GM18505 (cell line): ENCODE measurements at regions not wholly inside any gene's neighbourhood (a gene's known extent, or its start where the extent isn't known, plus 50 kb on each side); places are given as distances from the start of the nearest gene placed in this dataset.

Source experiments
- ATAC-seq: cut with Tn5 transposase; IDR thresholded peaks from one replicate; pipeline ENCODE4 v1.9.1; 2021; ENCODE audit not compliant: unreplicated experiment
- POLR2A ChIP-seq: IDR thresholded peaks from 4 replicates; pipeline ENCODE4 v1.6.1; 2011; ENCODE audit warnings: borderline replicate concordance; ENCODE audit not compliant: insufficient read depth, insufficient read length; ENCODE audit errors: extremely low read depth

DNA sequence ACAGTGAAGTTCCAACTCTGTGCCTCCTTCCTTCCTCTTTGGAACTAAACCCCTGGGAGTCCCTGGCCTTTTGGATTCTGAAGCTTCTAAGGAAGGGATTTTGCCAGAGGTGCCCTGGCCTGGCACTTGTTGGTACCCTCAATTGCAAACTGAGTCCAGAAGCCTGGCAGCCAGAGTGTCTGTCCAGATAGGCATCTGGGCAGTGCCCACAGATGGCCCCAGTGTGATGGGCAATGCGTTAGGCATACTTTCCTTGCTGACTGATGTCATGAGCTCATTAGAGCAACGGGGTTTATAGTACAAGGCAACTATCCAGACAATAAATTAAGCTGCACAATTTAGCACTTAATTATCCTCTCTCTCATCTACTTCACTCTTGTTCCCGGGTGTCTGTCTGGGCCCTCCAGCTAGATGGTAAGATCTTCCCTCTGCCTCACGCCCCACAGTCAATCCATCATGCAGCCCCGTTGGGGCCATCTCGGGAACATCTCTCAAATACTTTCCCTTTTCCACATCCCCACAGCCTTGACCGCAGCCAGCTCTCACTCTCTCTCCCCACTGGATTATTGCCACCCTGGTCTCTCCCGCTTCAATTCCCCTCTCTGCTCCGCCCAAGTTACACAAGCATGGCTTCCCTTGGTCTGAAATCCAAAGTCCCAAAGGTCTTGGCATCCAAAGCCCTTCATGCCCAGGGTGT, 157.5 kb upstream of the SMIM23 start:
- no peak for TF ChIP-seq POLR2A
- ATAC-seq = no peak

DNA sequence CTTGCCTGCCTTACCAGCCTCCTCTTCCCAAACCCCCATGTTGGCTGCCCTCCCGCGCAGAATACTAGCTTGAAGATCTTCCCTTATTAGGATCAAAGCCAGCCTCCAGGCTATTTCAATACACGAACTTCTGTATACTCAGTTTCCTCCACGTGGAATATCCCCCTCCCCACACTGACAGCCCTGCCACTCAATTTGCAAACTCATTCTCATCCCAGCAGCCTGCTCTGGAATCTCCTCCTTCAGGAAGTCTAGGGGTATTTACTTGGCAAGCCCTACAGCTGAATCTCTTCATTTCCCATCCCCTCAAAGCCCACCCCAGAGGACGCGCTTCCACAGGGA, 157.0 kb upstream of the SMIM23 start:
- no peak for TF ChIP-seq POLR2A
- ATAC-seq = no peak

DNA sequence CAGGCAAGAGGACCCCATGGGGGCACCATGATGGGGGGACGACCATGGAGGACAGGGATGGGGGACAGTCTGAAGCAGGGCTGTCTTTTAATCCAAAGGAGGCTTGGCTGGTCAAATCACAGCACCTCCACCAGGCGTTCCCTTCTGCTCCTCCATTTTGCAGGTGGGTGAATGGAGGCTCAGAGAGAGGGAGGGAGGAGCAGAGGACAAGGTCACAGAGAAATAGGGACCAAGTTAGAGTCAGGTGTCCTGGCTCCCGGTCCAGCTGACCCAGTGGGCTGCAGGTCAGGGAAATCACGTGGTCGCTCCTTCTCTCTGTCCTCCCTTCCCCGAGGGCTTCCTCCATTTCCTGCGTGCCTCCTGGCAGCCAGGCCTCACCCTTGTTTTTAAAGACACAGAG, 156.4 kb upstream of the SMIM23 start:
- no peak for ATAC-seq
- TF ChIP-seq POLR2A = no peak

DNA sequence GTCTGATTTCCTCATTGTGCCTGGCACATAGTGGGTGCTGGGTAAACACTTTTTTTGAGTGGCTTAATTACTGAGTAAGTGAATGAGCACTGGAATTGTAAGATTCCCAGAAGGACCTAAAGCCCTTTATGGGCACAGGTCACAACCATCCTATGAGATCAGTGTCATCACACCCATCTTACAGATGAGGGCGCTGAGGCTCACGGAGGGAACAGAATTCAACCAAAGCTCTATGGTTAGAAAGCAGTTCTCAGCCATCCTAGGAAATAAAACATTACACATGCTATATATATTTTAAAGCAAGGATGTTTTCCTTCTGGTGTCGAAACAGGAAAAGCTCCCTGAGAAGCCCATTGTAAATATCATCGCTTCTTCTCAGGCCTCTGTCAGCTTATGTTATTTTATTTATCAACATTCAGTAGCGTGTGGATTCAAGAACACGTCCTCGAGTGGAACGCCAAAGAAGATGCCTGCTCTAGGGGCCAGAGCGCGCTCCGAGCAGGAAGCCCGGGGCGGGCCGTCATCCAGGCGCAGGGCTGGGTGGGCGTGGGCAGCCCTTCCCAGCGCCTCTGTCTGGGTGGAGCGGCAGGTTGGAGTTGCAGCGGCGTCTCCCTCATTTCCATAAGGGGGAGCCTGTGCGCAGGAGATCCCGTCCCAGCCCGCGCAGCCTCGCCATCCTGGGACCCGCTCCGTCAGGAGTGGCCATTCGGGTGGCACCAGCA, 155.8 kb upstream of the SMIM23 start:
- no peak for TF ChIP-seq POLR2A
- ATAC-seq = no peak

DNA sequence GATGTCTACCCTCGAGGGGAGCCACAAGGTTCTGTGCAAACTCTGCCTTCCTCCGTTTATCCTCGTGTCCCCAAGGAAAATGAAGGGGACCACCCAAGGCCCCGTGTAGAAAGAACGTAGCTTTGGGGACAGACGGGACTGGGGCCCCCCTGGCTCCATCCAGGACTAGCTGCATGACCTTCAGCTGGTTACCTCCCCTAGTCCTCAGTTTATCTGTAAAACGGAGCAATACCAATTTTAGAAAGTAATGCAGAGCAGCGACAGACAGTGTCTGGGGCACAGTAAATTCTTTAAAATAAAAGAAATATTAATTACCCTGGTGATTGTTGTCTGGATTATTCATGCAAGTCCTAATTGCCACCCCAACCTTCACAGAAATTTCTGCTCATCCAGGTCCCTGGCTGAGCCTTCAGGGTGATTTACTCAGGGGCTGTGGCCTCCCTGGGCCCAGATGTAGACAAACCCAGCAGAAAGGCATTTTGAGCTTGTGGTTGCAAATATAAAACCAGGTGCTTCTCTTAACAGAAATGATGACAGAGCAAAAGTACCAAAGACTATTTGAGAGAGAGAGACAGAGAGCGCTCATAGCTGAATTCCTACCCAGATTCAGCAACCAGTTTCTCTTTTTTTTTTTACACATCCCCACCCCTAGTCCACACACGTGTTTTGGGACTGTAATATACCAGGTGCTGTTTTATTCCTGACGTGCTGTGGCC, 155.1 kb upstream of the SMIM23 start:
- TF ChIP-seq POLR2A = no peak
- ATAC-seq = no peak

DNA sequence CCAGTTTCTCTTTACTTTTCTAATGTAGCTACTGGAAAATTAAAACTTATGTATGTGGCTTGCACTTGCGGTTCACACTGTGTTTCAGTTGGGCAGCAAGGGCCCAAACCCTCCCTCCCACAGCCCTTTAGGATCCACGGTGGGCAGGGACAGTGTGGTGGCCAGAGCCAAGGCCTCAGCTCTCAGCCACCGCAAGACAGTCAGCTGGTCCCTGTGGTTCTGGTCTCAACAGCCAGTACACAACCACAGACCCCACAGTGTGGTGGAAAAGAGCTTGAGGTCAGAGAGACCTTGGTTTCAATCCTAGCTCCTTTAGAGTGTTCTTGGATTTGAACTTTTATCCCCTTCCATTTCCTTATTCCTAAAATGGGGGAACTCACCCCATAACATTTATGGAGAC, 153.0 kb upstream of the SMIM23 start:
- ATAC-seq = no peak
- TF ChIP-seq POLR2A = no peak

DNA sequence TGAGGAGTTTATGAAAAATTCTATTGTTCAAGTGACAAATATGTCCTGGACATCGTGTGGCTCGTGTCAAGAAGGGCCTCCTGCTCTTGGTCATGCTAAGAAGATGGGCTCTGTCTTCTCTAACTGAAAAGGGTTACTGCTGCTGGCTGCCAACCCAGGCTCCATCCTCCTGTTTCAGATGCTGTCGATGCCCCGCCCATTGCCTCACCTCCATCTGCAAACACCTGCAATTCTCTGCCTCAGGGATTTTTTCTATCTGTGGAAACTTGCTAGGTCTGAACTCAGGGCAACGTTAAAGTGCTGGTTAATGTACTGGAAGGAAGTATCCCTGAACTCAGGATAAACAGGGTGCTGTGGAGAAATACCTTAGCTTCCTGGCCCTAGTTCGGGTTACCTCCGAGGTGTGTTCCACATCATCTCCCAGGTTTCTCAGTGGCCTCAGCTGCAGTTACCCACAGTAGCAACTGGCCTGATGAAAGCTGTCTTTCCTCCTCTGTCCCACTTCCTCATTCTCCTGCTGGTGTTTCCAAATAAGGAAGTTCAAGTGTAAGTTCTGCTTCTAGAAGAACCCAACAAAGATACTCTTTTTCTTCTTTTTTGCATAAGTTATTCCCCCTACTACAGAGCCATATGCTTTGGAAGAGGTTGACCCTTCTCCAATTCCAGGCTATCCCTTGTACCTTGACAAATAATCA, 151.7 kb upstream of the SMIM23 start:
- no peak for TF ChIP-seq POLR2A
- no peak for ATAC-seq

DNA sequence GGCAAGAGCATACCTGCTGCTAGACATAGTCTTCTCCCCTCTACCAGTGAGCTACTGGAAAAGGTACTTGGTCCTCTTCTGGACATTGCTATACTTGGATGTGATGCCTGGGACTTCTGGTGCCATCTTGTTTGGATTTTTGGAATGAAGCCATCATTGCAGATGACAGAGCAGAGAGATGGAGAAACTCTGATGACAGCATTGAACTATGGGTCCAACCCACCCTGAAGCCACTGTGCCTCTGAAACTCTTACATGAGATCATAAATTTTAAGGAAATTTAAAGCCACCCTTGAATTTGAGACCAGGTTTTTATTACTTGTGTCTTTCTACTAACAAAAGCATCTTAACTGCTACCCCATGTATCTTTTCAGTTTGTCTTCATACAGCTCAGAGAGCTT, 151.1 kb upstream of the SMIM23 start:
- no peak for ATAC-seq
- TF ChIP-seq POLR2A = no peak

DNA sequence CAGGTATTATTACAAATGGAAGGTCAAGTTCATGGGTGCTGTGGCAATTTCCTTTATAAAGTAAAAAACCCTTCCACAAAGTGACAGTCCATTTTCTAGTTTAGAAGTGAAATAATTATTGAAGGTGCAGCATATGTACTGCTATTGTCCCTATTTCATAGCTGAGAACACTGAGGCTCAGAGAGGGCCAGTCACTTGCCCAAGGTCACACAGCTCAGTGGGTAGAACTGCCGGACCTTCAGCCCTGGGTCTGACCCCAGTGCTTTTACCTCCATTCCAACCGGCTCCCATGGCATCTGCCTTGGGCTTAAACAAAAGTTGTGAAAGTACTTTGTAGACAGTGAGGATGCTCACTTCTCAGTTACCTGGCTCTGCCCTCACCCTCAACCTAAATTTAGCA, 150.6 kb upstream of the SMIM23 start:
- TF ChIP-seq POLR2A = no peak
- ATAC-seq = no peak

DNA sequence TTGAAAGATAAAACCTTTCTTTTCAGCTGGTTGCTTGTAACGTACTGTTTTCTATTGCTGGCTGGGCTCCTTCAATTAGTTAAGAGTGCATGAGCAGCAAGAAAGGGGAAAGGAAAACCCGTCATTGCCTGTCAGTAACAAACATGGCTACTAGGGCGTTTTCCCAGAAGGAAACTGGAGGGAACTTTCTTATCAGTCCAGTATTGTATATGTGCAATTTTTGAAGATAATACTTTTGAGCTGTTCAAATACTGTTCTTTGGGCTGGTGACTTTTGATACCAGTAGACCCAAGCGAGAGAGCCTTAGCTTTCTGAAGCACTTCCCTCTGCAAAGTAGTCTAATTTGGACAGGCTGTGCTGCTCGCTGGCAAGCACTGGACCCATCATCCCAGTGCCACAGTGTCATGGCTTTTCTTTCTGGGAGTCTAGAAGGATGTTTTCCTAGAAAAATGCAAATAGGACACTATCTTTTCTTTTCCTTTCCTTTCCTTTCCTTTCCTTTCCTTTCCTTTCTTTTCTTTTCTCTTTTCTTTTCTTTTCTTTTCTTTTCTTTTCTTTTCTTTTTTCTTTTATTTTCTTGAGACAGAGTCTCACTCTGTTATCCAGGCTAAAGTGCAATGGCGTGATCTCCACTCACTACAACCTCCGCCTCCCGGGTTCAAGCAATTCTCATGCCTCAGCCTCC, 149.9 kb upstream of the SMIM23 start:
- no peak for TF ChIP-seq POLR2A
- ATAC-seq = no peak

DNA sequence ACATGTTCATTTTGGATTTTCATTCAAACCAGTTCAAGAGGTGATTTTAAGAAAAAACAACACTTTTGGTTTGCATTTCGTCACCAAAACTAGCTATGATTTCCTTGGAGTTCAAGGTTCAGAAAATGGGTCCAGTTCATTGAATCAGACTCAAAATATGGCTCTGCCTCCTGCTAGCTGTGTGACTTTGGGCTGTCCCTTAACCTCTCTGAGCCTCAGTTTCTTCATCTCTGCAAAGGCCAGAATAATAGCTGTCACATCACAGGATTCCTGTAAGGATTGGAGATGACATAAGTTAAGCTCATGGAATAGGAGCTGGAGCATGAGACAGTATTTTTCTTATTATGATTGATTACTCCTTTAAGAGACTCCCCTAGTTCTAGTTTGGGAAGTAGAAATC, 147.8 kb upstream of the SMIM23 start:
- no peak for TF ChIP-seq POLR2A
- no peak for ATAC-seq

DNA sequence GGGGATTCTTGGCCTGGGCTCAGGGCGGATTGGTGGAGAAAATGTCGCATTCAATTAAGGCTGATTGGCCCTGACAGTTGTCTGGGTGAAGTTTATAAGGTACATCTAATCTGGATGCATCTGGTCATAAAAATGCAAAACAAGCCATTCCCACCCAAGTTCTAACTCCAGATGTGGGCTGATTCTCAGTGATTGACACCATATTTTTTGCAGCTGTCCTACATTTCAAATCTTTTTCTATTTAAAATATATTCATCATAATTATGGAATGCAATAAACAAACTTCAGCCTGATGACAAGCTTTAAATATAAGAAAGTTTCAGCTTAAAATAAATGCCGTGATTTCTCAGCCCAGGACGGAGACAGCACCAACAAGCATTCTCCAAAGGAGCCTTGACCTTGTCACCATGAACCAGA, 146.4 kb upstream of the SMIM23 start:
- ATAC-seq = no peak
- TF ChIP-seq POLR2A = no peak

DNA sequence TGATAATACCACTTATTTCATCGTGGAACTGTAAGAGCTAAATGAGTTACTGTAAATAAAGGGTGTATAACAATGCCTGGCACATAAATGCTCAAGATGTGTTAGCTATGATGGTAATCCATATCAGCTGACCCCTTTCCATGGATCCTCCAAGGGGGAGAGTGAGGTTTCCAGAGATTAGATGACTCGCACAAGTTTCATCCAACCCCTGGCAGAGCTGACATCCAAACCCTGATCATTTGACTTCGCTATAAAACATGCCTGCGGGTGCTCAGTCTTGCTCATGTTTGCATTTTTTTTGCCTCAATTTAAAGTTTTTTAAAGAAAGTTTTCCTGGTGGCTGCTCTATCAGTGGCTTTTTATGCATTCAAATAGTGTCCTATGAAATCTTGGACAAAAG, 145.7 kb upstream of the SMIM23 start:
- no peak for TF ChIP-seq POLR2A

More for the DNA sequence above, 145.7 kb upstream of the SMIM23 start:
- ATAC-seq = no peak
